Islet precursor cell (in vitro differentiated cells): ENCODE measurements at regions not wholly inside any gene's neighbourhood (a gene's known extent, or its start where the extent isn't known, plus 50 kb on each side); places are given as distances from the start of the nearest gene placed in this dataset.
A peak's percentile ranks its signal among the peaks of the same experiment; 100 is the strongest.
"Not testable (repeated sequence)": the region's sequence is repeated elsewhere in the genome, so short reads cannot be mapped to it uniquely, and the experiment has no call there.

ENCODE experiments used
- DNase-seq: peaks from one replicate; pipeline ENCODE4 v3.0.0-alpha.2; 2018

GRCh38 chr10:55740110-55740509, 620.9 kb downstream of the ZWINT start:
- no peak for DNase-seq

- no peak for DNase-seq
Measured at GRCh38 chr10:55734112-55734511, 626.9 kb downstream of the ZWINT start.

DNA sequence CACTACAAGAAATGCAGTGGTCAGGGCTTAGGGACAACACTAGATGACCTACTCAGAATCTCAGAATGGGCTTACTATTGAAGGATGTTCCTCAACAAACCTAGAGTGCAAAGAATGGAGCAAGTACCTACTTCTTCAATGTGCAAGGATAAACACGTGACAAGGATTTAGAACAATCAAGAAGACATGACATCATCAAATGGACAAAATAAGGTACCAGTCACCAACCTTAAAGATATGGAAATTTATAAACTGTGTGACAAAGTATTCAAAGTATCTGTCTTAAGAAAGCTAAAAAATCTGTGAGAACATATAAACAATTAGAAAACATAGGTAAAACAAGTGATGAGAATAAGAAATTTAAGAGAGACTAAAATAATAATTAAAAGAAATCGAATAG, 656.1 kb downstream of the ZWINT start:
- no peak for DNase-seq

GRCh38 chr10:55668326-55668922, 692.6 kb downstream of the ZWINT start:
- no peak for DNase-seq

DNA sequence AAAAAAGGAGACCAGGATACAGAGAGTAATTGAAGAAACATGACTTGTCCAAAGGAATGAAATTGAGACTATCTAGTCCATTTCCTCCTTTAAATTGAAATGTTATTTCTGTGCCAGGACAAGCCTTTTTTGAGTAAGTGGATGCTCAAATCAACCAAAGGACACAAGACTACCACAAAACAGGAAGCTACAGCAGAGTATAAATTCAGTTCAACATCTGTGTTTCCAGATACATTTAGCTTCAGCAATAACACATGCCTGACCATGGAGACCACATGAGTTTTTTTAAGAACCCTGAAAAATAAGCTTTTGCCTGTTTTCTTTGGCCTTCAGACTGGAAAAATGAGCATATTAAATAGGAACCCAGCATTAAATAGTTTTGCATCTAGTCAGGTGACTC, 707.5 kb downstream of the ZWINT start:
- no peak for DNase-seq

DNA sequence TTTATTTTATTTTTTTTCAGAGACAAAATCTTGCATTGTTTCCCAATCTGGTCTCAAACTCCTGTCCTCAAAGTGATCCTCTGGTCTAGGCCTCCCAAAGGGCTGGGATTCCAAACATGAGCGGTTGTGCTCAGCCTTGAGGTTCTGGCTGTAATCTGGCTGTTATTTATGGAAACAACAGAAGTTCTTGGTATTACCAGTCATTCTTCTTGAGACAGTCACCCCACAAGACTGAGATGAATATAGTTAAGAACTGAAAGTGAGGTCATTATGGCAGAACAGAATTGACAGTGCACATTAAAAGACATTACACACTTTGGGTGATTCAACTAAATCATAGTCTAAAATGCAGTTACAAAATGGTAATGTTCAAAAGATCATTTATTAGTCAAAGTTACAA, 719.5 kb downstream of the ZWINT start:
- no peak for DNase-seq

DNA sequence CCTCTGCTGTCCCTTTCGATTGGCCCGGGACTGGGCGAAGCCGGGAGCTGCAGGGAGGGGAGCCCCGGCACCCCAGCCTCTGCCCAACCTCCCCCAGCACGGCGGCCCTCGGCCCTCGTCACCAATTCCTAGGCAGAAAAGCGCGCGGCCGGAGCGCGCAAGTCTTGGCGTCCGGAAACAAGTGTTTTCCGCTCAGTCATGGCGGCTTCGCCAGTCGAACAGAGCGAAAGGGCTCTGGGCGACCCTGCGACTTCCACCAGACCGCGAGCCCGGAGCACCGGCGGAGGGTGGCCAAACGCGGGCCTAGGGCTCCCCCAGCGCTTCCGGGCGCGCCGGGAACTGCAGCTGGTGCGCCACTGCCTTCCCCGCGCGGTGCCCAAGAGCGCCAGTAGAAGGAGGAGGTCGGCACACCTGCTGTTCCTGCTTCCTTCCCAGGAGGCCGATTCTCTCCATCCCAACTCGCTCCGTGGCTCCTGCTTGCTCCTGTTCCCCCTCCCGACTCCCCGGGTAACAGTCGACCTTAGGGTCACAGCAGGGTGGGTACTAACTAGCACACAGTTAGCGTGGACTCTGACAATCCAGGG, 729.9 kb downstream of the ZWINT start:
- peak; percentile 95 for DNase-seq

- DNase-seq = peak; percentile 65
Measured at GRCh38 chr10:55630491-55631056, 730.5 kb downstream of the ZWINT start.

DNA sequence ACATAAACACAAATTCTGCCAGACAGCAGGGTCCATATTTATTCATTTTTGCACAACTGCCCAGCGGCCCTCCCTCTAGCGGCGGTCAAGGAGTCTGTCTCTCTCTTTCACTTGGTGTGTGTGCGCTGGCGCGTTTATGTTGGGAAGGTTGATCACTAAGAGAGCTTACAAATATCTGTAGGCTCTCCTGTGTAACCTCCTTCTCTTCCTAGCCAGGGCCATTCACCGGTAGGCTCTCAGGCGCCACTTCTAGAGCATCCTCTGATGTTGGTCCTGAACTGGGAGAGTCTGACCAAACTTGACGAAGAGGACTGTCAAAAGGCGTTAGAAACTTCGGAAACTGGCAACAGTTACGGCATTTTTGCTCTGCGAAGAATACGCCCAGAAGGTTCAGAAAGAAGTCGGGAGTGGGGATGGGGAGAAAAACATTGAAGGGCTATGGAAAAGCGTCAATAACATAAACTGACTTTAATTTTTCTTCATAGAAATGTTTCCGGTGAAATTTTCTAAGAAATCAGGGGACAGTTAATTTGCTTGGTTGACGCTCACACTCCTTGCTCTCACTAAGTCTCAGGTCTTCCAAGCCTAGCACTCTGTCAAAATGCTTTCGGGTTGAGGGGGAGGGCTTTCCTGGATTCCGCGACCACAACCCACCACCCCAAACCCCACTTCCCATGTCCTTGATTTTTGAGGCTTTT, 731.1 kb downstream of the ZWINT start:
- peak; percentile 79 for DNase-seq

- peak; percentile 82 for DNase-seq
Measured at GRCh38 chr10:55628260-55628701, 732.8 kb downstream of the ZWINT start.

DNA sequence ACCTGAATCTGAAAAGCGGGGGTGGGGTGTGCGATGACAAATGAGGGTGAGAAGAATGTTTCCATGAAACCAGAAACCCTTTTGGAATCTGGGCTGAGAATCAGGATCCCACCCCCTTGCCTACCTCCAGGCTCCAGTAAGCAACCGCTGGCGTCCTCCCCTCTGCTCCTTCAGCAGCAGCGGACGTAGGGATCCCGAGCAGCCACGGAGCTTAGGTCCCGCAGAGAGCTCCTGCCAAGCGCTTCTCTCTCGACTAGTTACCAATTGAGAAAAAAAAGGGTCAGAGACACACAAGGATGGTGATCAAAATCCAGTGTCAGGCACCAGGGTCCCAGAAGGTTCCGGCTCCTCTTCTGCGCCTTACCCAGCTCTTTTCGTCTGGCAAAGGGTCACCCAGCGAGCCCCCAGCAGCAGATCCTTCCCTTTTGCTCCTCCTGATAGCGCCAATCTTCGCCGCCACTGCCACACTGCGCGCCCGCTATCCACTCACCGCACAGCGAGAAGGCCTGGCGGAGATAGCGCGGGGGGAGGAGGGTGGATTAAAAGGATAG, 733.5 kb downstream of the ZWINT start:
- DNase-seq = peak; percentile 78

DNA sequence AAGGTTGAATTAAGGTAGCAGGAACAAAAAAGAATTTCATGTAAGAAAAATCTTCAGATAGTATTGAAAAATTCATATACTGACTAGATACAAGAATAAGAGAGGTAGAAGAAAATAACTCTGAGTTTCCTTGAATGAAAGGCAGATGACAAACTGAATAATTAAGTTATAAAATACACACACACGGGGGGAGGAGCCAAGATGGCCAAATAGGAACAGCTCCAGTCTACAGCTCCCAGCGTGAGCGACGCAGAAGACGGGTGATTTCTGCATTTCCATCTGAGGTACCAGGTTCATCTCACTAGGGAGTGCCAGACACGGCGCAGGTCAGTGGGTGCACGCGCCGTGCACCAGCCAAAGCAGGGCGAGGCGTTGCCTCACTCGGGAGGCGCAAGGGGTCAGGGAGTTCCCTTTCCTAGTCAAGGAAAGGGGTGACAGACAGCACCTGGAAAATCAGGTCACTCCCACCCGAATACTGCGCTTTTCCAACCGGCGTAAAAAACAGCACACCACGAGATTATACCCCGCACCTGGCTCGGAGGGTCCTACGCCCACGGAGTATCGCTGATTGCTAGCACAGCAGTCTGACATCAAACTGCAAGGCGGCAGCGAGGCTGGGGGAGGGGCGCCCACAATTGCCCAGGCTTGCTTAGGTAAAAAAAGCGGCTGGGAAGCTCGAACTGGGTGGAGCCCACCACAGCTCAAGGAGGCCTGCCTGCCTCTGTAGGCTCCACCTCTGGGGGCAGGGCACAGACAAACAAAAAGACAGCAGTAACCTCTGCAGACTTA, 759.2 kb downstream of the ZWINT start:
- peak; percentile 58 for DNase-seq

DNA sequence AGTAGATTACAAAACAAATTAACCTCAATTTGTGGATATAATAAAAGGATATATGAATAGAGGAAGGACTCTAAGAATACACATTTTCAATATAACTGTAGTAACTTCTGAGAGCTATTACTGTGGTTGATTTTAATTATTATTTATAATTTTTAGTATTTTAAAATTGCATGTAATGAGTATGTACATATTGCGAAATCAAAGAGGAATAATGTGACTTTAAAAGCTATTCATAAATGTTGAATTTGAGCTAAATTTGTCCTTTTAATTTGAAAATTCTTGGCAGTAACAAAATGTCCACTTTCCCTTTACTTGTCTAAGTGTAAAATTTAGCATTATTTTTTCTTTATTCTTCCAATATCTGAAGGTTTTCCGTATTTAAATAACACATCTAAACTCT, 750.6 kb upstream of the PCDH15 start:
- no peak for DNase-seq

DNA sequence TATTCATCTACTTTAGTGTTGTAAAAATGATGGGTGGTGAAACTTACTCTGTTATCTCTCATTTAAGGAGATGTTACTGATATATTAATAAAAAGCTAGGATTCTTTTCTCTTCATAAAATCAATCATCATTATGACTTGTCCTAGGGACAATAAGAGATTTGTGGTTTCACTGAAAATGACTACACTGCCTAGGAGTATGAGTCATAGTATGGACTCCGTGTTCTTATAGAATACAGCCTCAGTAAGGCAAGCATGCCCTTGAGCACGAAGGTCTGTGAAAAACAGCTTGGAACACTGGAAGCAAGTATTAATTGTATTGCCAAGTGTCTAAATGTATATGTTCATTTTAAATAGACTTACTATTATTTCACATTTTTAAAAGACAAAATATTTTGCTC, 749.2 kb upstream of the PCDH15 start:
- no peak for DNase-seq

DNA sequence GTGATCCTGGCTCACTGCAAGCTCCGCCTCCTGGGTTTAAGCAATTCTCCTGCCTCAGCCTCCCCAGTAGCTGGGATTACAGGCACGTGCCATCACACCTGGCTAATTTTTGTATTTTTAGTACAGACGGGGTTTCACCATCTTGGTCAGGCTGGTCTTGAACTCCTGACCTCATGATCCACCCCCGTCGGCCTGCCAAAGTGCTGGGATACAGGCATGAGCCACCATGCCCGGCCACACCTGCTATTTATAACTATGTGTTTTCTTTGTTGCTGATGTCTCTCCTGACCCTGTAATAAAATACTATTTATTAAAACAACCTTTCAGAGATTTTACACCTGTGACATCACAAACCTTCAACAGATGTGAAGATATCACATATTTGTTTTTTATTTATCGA, 736.5 kb upstream of the PCDH15 start:
- not testable (repeated sequence) for DNase-seq

DNA sequence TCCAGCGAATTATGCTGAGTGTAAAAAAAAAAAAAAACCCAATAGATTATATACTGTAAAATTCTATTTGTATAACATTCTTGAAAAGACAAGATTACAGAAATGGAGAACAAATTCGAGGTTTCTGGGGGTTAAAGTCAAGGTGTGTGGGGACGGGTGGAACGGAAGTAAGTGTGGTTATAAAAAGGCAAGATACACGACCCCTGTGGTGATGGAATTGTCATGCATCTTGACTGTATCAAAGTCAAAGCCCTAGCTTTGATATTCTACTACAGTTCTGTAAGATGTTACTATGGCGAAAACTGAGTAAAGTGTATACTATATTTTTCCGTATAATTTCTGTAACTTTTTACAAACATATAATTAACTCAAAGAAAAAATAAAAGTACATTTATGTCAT, 718.2 kb upstream of the PCDH15 start:
- no peak for DNase-seq

GRCh38 chr10:55518416-55518815, 717.4 kb upstream of the PCDH15 start:
- DNase-seq = peak; percentile 78

- DNase-seq = no peak
Measured at GRCh38 chr10:55509168-55509567, 708.1 kb upstream of the PCDH15 start.

DNA sequence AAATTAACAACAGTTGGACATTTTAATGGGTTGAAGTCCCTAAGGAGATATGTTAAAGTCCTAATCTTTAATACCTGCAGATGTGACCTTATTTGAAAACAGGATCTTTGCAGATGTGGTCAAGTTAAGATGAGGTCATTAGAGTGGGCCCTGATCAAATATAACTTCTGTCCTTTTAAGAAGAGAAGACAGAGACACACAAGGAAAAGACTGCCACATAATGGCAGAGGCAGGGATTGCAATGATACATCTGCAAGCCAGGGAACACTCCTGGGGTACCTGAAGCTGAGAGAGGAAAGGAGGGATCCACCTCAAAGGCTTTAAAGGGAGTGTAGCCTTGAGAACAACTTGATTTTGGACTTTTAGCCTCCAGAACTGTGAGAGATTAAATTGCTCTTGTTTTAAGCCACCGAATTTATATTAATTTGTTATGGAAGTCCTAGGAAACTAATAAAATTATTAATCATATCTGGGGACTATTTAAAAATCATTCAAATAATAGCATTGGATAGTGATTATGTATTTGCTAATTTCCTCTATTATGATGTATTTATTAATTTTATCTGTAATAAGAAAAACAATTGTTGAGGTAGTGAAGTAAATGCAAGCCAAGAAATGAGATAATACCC, 700.0 kb upstream of the PCDH15 start:
- DNase-seq = peak; percentile 77

- no peak for DNase-seq
Measured at GRCh38 chr10:55497893-55498499, 697.0 kb upstream of the PCDH15 start.

GRCh38 chr10:55495555-55495954, 694.5 kb upstream of the PCDH15 start:
- no peak for DNase-seq

DNA sequence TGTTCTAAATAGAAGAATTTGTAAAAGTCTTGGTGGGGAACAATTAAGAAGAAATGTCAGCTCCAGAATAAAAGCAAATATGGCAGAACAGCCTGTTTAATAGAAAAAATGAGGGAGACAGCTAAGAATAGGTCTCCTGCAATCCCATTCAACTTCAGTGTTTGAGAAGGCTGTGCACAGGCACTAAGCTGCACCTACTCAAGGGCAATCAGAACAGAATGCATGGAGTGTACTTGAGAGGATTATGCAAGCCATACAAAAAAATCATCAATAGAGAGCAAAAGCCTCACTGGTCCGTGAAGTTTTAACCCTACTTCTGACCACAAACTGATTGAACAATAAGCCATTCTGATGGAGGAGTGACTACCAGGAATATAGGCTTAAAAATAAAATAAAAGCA, 690.7 kb upstream of the PCDH15 start:
- no peak for DNase-seq
